HG03103 (cell line): ENCODE measurements at regions not wholly inside any gene's neighbourhood (a gene's known extent, or its start where the extent isn't known, plus 50 kb on each side); places are given as distances from the start of the nearest gene placed in this dataset.
"Not testable (repeated sequence)": the region's sequence is repeated elsewhere in the genome, so short reads cannot be mapped to it uniquely, and the experiment has no call there.

ENCODE experiments used
- ATAC-seq: cut with Tn5 transposase; IDR thresholded peaks from one replicate; pipeline ENCODE4 v1.9.1; 2021; ENCODE audit warnings: low read depth; ENCODE audit not compliant: unreplicated experiment

DNA sequence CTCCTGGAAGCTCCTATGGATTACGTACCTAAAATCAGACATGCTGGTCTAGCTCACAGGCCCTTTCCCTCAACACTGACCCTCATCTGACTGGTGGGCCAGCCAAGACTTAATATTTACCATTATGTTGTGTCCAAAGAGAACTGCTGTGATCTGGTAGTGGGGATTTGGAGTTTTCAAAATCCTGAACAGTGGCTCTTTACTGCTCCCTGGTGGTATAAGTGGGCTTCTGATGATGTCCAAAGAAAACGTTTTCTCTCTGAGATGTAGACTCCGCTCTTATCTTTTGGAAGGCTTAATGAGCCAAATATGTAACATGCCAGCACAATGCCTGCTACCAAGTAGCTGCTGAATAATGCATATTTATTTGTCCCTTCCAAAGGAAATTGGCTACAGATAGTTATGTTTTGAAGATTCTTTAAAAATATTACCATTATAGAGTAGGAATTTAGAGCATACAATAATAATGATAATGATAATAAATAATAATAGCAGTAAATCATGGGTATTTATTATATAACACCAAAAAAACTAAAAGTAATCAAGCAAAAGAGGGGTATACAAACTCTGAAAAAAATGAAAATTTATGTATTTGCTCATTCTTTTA lies 406.6 kb upstream of the TNC start:
- ATAC-seq = no peak

- no peak for ATAC-seq
Measured at GRCh38 chr9:115525111-115526058, 407.4 kb upstream of the TNC start.

GRCh38 chr9:115531410-115532125 lies 413.6 kb upstream of the TNC start:
- no peak for ATAC-seq

DNA sequence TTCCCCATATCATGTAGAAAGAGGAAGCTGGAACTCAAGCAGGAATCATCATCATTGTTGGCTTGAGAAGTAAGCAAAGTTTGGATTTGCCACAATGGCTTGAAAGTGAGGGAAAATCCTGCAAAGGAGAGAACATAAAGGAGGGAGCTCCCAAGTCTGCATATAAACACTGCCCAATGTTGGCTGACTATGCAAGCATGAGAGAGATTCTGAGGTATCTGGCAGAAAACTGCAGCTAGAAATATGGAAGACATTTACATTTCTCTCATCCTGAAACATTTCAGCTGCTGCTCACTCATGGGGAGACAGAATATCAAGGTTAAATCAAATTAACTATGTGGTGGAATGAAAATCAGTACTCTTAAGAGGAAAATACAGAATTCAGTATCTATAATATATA lies 415.6 kb upstream of the TNC start:
- no peak for ATAC-seq

GRCh38 chr9:115540091-115540490 lies 422.1 kb upstream of the TNC start:
- ATAC-seq = no peak

GRCh38 chr9:115543511-115543910 lies 425.6 kb upstream of the TNC start:
- no peak for ATAC-seq

GRCh38 chr9:115548609-115549260 lies 430.8 kb upstream of the TNC start:
- ATAC-seq = no peak

- no peak for ATAC-seq
Measured at GRCh38 chr9:115551396-115551795, 433.4 kb upstream of the TNC start.

- no peak for ATAC-seq
Measured at GRCh38 chr9:115553060-115553773, 435.3 kb upstream of the TNC start.

GRCh38 chr9:115556432-115556831 lies 438.5 kb upstream of the TNC start:
- ATAC-seq = no peak

DNA sequence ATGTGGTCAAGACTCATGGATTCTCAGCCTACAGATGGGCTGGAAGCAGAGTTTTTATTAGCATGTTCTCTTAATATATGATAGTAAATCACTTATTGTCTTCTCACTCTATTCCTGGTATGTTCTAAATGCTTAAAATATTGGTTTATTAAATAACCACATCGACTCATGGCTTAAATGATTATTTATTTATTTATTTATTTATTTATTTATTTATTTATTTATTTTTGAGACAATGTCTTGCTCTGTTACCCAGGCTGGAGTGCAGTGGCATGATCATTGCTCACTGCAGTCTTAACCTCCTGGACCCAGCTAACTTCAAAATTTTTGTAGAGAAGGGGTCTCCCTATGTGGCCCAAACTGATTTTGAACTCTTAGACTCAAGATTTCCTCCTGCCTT lies 457.2 kb upstream of the TNC start:
- no peak for ATAC-seq

GRCh38 chr9:115585458-115585857 lies 467.5 kb upstream of the TNC start:
- not testable (repeated sequence) for ATAC-seq

- no peak for ATAC-seq
Measured at GRCh38 chr9:115587310-115587709, 469.4 kb upstream of the TNC start.

DNA sequence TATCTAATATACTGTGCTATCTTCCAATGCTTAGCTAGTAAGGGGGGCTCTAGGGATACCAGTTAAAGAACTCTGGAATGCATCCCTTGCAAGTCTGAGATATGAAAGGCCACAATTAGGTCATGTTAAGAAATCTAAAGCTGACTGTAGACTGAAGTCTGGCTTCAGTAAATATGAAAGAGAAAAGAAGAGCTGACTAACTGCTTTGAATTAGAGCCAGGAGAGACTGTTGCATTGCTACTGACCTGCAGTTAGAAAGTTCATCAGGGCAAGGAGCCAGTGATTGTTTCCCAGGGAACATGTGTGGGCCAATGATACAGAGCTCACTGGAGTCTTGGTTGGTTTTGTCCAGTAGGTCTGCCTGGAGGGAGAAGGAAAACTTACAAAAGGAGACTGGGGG lies 472.1 kb upstream of the TNC start:
- no peak for ATAC-seq

- no peak for ATAC-seq
Measured at GRCh38 chr9:115591584-115591984, 473.6 kb upstream of the TNC start.

GRCh38 chr9:115593587-115594091 lies 475.7 kb upstream of the TNC start:
- peak; percentile 57 for ATAC-seq

- ATAC-seq = no peak
Measured at GRCh38 chr9:115594557-115594956, 476.6 kb upstream of the TNC start.

DNA sequence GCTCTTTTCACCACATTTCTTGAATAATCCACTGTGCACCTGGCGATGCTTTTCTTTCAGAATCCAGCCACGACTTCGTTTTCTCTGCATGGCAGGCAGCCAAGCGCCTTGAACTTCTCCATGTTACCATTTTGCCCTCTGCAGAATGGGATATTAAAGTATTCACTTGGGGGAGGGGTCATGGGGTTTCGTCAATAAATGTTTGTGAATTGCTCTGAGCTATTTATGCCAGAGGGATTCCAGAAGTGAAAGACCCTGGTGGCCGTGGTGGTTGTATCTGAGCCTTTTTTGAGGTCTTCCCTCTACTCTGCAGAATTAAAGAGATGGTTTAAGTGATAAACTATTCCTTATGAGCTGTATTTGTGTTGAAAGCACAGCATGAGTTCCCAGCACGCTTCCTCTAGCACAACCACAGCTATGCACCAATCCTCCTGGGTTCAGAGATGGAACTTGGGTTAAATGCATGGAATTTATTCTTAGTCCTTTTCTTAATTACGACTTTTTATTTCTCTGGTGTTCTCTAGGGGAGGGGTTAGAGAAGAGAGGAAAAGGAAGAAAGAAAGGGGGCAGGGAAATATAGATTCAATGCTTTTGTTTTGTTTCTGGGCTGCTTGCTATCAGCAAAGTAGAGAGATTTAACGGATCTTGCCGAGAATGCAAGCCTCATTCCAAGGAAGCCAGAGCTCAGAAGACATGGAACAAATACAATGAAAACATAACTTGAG lies 478.2 kb upstream of the TNC start:
- ATAC-seq = no peak

- ATAC-seq = no peak
Measured at GRCh38 chr9:115596746-115597080, 478.8 kb upstream of the TNC start.
